DND-41 (cell line): ENCODE measurements at regions not wholly inside any gene's neighbourhood (a gene's known extent, or its start where the extent isn't known, plus 50 kb on each side); places are given as distances from the start of the nearest gene placed in this dataset.

ENCODE experiments used
- ATAC-seq: fragments of 200-7000 bp; cut with Tn5 transposase; 3 replicates; pipeline ENCODE4 v1.9.1; 2021; ENCODE audit warnings: low read depth; ENCODE audit not compliant: insufficient read depth
- DNase-seq: peaks from one replicate; pipeline ENCODE4 v3.0.0-alpha.2; 2020
- H2AFZ ChIP-seq: 2 replicates; pipeline ENCODE4 v1.6.0; 2012; ENCODE audit warnings: low read depth, low read length
- H3K27ac ChIP-seq: 2 replicates; pipeline ENCODE4 v1.5.1; 2012; ENCODE audit warnings: low read length, inconsistent platforms
- H3K27me3 ChIP-seq: fragments of 200-600 bp; sonication (generic); 2 replicates; pipeline ENCODE4 v1.6.0; 2012; ENCODE audit warnings: low read length, mild to moderate bottlenecking, inconsistent platforms; ENCODE audit not compliant: insufficient read depth, poor library complexity
- H3K36me3 ChIP-seq: 2 replicates; pipeline ENCODE4 v1.5.1; 2012; ENCODE audit warnings: low read length, inconsistent platforms; ENCODE audit not compliant: insufficient read depth
- H3K4me1 ChIP-seq: 2 replicates; pipeline ENCODE4 v1.5.1; 2012; ENCODE audit warnings: mild to moderate bottlenecking, low read length; ENCODE audit not compliant: insufficient read depth
- H3K4me2 ChIP-seq: 2 replicates; pipeline ENCODE4 v1.6.0; 2012; ENCODE audit warnings: mild to moderate bottlenecking, moderate library complexity, low read length, inconsistent platforms; ENCODE audit not compliant: insufficient read depth
- H3K4me3 ChIP-seq, 2 experiments: fragments of 200-600 bp in 1 of 2; shearing (Covaris generic) in 1 of 2; 2 replicates each; pipeline ENCODE4 v1.5.1; 2012 to 2016; ENCODE audit warnings: inconsistent platforms in 2 of 2, low read length in 2 of 2, mild to moderate bottlenecking in 2 of 2, low read depth in 1 of 2, moderate library complexity in 1 of 2
- H3K79me2 ChIP-seq: 2 replicates; pipeline ENCODE4 v1.6.0; 2012; ENCODE audit warnings: low read length, inconsistent platforms; ENCODE audit not compliant: insufficient read depth
- H3K9ac ChIP-seq: 2 replicates; pipeline ENCODE4 v1.6.0; 2012; ENCODE audit warnings: low read depth, mild to moderate bottlenecking, inconsistent platforms, low read length, moderate library complexity
- H3K9me3 ChIP-seq: 2 replicates; pipeline ENCODE4 v1.5.1; 2012; ENCODE audit warnings: low read length, moderate library complexity, mild to moderate bottlenecking, inconsistent platforms; ENCODE audit not compliant: insufficient read depth, severe bottlenecking
- H4K20me1 ChIP-seq: 2 replicates; pipeline ENCODE4 v1.6.0; 2012; ENCODE audit warnings: low read length; ENCODE audit not compliant: insufficient read depth
- CTCF ChIP-seq: IDR thresholded peaks from 2 replicates; pipeline ENCODE4 v1.5.1; 2012; ENCODE audit warnings: borderline replicate concordance, low read length, moderate library complexity, mild to moderate bottlenecking; ENCODE audit not compliant: poor library complexity, severe bottlenecking; ENCODE audit errors: extremely low read depth
- EZH2 ChIP-seq: IDR thresholded peaks from 3 replicates; pipeline ENCODE4 v1.6.1; 2012; ENCODE audit warnings: borderline replicate concordance, low read depth, mild to moderate bottlenecking, moderate library complexity, low read length, inconsistent platforms; ENCODE audit not compliant: severe bottlenecking

- H3K4me3 ChIP-seq: peak overlapping the region in 1 of 2 experiments; percentile 44; a peak in 2 of 4 replicates
- H3K27me3 ChIP-seq: no peaks in the 10 kb centered on the region
- H3K79me2 ChIP-seq: peaks cover 44% of the 10 kb centered on the region
- H3K4me2 ChIP-seq: peak overlapping the region; percentile 64
- peak overlapping the region; percentile 97 for H3K27ac ChIP-seq
- DNase-seq (peak; percentile 91), ATAC-seq (peak; percentile 71)
- no peak overlapping the region for H2AFZ ChIP-seq
- no peaks in the 10 kb centered on the region for H4K20me1 ChIP-seq
- H3K4me1 ChIP-seq: peaks cover 80% of the 10 kb centered on the region
- no peaks in the 10 kb centered on the region for H3K36me3 ChIP-seq
- TF ChIP-seq CTCF: peak; percentile 30
- no peak for TF ChIP-seq EZH2
- H3K9ac ChIP-seq: peak overlapping the region; percentile 65
- no peaks in the 10 kb centered on the region for H3K9me3 ChIP-seq
Observed at GRCh38 chr2:195535911-195536522, 121.0 kb upstream of the SLC39A10 start.

GRCh38 chr2:195534971-195535370 is 122.1 kb upstream of the SLC39A10 start:
- peaks cover 44% of the 10 kb centered on the region for H3K79me2 ChIP-seq
- H4K20me1 ChIP-seq: no peaks in the 10 kb centered on the region
- DNase-seq: no peak
- H3K27ac ChIP-seq: peak overlapping the region; percentile 97
- H2AFZ ChIP-seq: no peak overlapping the region
- no peaks in the 10 kb centered on the region for H3K36me3 ChIP-seq
- H3K4me3 ChIP-seq: peak overlapping the region in 1 of 2 experiments; percentile 57; a peak in 1 of 4 replicates
- peak overlapping the region; percentile 65 for H3K9ac ChIP-seq
- ATAC-seq: no peak
- H3K9me3 ChIP-seq: no peaks in the 10 kb centered on the region
- H3K4me2 ChIP-seq: peak overlapping the region; percentile 64
- no peak for TF ChIP-seq CTCF
- TF ChIP-seq EZH2: no peak
- no peaks in the 10 kb centered on the region for H3K27me3 ChIP-seq
- H3K4me1 ChIP-seq: peaks cover 86% of the 10 kb centered on the region

- Histone ChIP-seq H3K27me3 (no peaks in the 10 kb centered on the region), H3K79me2 (peaks cover 44% of the 10 kb centered on the region), H2AFZ (no peak overlapping the region), H3K27ac (peak overlapping the region; percentile 97), H3K4me3 (peak overlapping the region; percentile 36 to 57), H3K9ac (peak overlapping the region; percentile 65), H4K20me1 (no peaks in the 10 kb centered on the region), H3K36me3 (no peaks in the 10 kb centered on the region), H3K4me2 (peak overlapping the region; percentile 64), H3K9me3 (no peaks in the 10 kb centered on the region), H3K4me1 (peaks cover 79% of the 10 kb centered on the region)
- ATAC-seq (peak; percentile 54), DNase-seq (peak; percentile 78)
- TF ChIP-seq EZH2 (no peak), CTCF (peak; percentile 57)
Observed at GRCh38 chr2:195533771-195534642, 123.0 kb upstream of the SLC39A10 start.
